ENCODE measurements at regions not wholly inside any gene's neighbourhood (a gene's known extent, or its start where the extent isn't known, plus 50 kb on each side); places are given as distances from the start of the nearest gene placed in this dataset.

GRCh38 chr10:91571671-91572070 lies 61.2 kb downstream of the PPP1R3C start:
- in situ Hi-C loops (cut with HindIII; ENCODE audit: low pct_unique_long_range_greater_than_20kb, low sequenced_read_pairs) = no loop called here
- CTCF ChIA-PET = interaction anchor here (0.7 kb wide), 1 partner anchor 13 kb away, joined by 6 read pairs; no protein-coding TSS in a partner anchor
- BruUV-seq (replicated peaks) = no TSS peak

DNA sequence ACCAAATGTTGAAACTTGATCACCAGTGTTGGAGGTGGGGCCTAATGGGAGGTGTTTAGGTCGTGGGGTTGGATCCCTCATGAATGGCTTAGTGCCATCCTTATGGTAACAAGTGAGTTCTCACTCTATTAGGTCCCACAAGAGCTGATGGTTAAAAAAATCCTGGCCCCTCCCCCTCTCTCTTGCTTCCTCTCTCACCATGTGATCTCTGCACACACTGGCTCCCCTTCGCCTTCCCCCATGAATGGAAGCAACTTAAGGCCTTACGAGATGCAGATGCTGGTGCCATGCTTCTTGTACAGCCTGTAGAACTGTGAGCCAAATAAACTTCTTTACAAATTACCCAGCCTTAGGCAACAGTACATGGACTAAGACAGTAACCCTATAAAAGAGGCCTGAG lies 62.7 kb downstream of the PPP1R3C start:
- ChIA-PET POLR2A (interaction anchor here (0.5 kb wide), 1 partner anchor 17 kb away, joined by 3 read pairs; no protein-coding TSS in a partner anchor), CTCF (no interaction called here)
- no peak for TF ChIP-seq POLR2AphosphoS5 (IDR thresholded peaks at IDR 0.05; ENCODE audit: low read depth, low read length)
- TF ChIP-seq CTCF (IDR thresholded peaks at IDR 0.05) = no peak
- H3K4me1 ChIP-seq (ENCODE audit: control insufficient read depth, insufficient read depth, low read length) = no peaks in the 10 kb centered on the region
- no peak for ATAC-seq
- in situ Hi-C loops (cut with HindIII; ENCODE audit: low pct_unique_long_range_greater_than_20kb, low sequenced_read_pairs) = no loop called here
- no peaks in the 10 kb centered on the region for H3K27me3 ChIP-seq (ENCODE audit: control insufficient read depth, insufficient read depth, low read length)
- intact Hi-C loops (cut with micrococcal nuclease; ENCODE audit: unreplicated experiment) = no loop called here
- H3K27ac ChIP-seq (ENCODE audit: low read length) = no peak overlapping the region
- no peaks in the 10 kb centered on the region for H3K36me3 ChIP-seq (ENCODE audit: control insufficient read depth, insufficient read depth, low read length)
- H3K9me3 ChIP-seq (ENCODE audit: control insufficient read depth, insufficient read depth, low read depth, low read length) = no peaks in the 10 kb centered on the region
- H3K4me3 ChIP-seq (ENCODE audit: low read depth in 2 of 2, low read length in 2 of 2) = no peak overlapping the region
- BruUV-seq (replicated peaks) = no TSS peak
- no peak for DNase-seq (ENCODE audit: low read depth, low spot score)

More at GRCh38 chr10:91571671-91572070, 61.2 kb downstream of the PPP1R3C start:
- no peak for ATAC-seq
- Histone ChIP-seq H3K4me1 (ENCODE audit: control insufficient read depth, insufficient read depth, low read length) (no peaks in the 10 kb centered on the region), H3K9me3 (ENCODE audit: control insufficient read depth, insufficient read depth, low read depth, low read length) (no peaks in the 10 kb centered on the region), H3K27me3 (ENCODE audit: control insufficient read depth, insufficient read depth, low read length) (no peaks in the 10 kb centered on the region), H3K27ac (ENCODE audit: low read length) (no peak overlapping the region), H3K4me3 (ENCODE audit: low read depth in 2 of 2, low read length in 2 of 2) (no peak overlapping the region), H3K36me3 (ENCODE audit: control insufficient read depth, insufficient read depth, low read length) (no peaks in the 10 kb centered on the region)
- no peak for TF ChIP-seq SIN3A (IDR thresholded peaks at IDR 0.05; ENCODE audit: borderline replicate concordance, insufficient read depth, low read depth, low read length)
- POLR2A ChIA-PET = no interaction called here
- no peak for DNase-seq (ENCODE audit: low read depth, low spot score)
- intact Hi-C loops (cut with micrococcal nuclease; ENCODE audit: unreplicated experiment) = no loop called here

DNA sequence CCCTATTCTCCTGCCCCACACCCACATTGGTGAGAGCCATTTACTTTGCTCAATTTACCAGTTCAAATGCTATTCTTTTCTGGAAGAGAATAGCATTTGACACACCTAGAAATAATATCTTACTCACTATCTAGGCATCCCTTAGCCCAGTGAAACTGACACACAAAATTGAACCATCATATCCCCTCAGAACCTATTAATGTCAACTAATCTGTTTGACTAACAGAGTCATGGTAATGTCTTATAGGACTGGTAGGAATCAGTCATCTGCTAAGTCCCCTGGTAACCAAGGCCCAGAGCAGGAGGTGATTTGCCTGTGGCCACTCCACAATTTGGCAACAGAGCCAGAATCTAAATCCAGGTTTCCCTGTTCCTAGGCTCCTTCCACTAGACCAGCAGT lies 63.3 kb downstream of the PPP1R3C start:
- H3K27me3 ChIP-seq (ENCODE audit: control insufficient read depth, insufficient read depth, low read length) = no peaks in the 10 kb centered on the region
- no peak overlapping the region for H3K27ac ChIP-seq (ENCODE audit: low read length)
- no peak overlapping the region for H3K4me3 ChIP-seq (ENCODE audit: low read depth in 2 of 2, low read length in 2 of 2)
- H3K36me3 ChIP-seq (ENCODE audit: control insufficient read depth, insufficient read depth, low read length) = no peaks in the 10 kb centered on the region
- in situ Hi-C loops (cut with HindIII; ENCODE audit: low pct_unique_long_range_greater_than_20kb, low sequenced_read_pairs) = no loop called here
- H3K4me1 ChIP-seq (ENCODE audit: control insufficient read depth, insufficient read depth, low read length) = no peaks in the 10 kb centered on the region
- CTCF ChIA-PET = no interaction called here
- intact Hi-C loops (cut with micrococcal nuclease; ENCODE audit: unreplicated experiment) = no loop called here
- TF ChIP-seq CTCF (IDR thresholded peaks at IDR 0.05) (no peak), POLR2AphosphoS5 (IDR thresholded peaks at IDR 0.05; ENCODE audit: low read depth, low read length) (no peak), SIN3A (IDR thresholded peaks at IDR 0.05; ENCODE audit: borderline replicate concordance, insufficient read depth, low read depth, low read length) (no peak), TCF7L2 (IDR thresholded peaks at IDR 0.05; ENCODE audit: low read depth, low read length) (no peak)
- H3K9me3 ChIP-seq (ENCODE audit: control insufficient read depth, insufficient read depth, low read depth, low read length) = no peaks in the 10 kb centered on the region
- no TSS peak for BruUV-seq (replicated peaks)
- DNase-seq (ENCODE audit: low read depth, low spot score) (no peak), ATAC-seq (no peak)
- POLR2A ChIA-PET = no interaction called here

GRCh38 chr10:91567815-91568214 lies 65.1 kb downstream of the PPP1R3C start:
- intact Hi-C loops (cut with micrococcal nuclease; ENCODE audit: unreplicated experiment) = no loop called here
- no TSS peak for BruUV-seq (replicated peaks)
- Histone ChIP-seq H3K9me3 (ENCODE audit: control insufficient read depth, insufficient read depth, low read depth, low read length) (no peaks in the 10 kb centered on the region), H3K4me1 (ENCODE audit: control insufficient read depth, insufficient read depth, low read length) (no peaks in the 10 kb centered on the region), H3K36me3 (ENCODE audit: control insufficient read depth, insufficient read depth, low read length) (no peaks in the 10 kb centered on the region), H3K27ac (ENCODE audit: low read length) (no peak overlapping the region), H3K27me3 (ENCODE audit: control insufficient read depth, insufficient read depth, low read length) (no peaks in the 10 kb centered on the region), H3K4me3 (ENCODE audit: low read depth in 2 of 2, low read length in 2 of 2) (no peak overlapping the region)
- ChIA-PET CTCF (interaction anchor here (0.6 kb wide), 1 partner anchor 200 kb away, joined by 13 read pairs; no protein-coding TSS in a partner anchor), POLR2A (no interaction called here)
- ATAC-seq = no peak
- TF ChIP-seq TCF7L2 (IDR thresholded peaks at IDR 0.05; ENCODE audit: low read depth, low read length) = no peak
- no peak for TF ChIP-seq SIN3A (IDR thresholded peaks at IDR 0.05; ENCODE audit: borderline replicate concordance, insufficient read depth, low read depth, low read length)
- TF ChIP-seq CTCF (IDR thresholded peaks at IDR 0.05) = no peak
- TF ChIP-seq POLR2AphosphoS5 (IDR thresholded peaks at IDR 0.05; ENCODE audit: low read depth, low read length) = no peak
- no peak for TF ChIP-seq REST (IDR thresholded peaks at IDR 0.05; ENCODE audit: insufficient read depth in 1 of 2, low read depth in 2 of 2, low read length in 1 of 2)
- DNase-seq (ENCODE audit: low read depth, low spot score) = no peak
- in situ Hi-C loops (cut with HindIII; ENCODE audit: low pct_unique_long_range_greater_than_20kb, low sequenced_read_pairs) = no loop called here
